ENCODE measurements at regions not wholly inside any gene's neighbourhood (a gene's known extent, or its start where the extent isn't known, plus 50 kb on each side); places are given as distances from the start of the nearest gene placed in this dataset.

DNA sequence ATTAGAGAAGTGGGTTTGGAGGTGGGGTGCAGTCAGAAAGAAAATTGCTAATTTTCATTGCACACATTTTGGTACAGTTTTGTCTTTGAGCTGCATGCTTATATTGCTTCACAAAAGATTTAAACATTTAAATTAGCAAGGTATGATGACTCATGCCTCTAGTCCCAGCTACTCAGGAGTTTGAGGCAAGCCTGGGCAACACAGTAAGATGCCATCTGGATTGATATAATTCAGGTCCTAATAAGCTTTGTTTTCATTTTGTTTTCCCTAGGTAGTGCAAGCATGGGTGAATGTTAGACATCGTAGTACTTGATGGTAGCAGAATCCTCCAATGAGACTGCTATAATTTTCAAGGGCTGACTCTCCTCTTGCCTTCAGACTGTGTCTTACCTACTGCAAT is 396.7 kb upstream of the RGPD4 start:
- no peak for TF ChIP-seq RBFOX2 (IDR thresholded peaks at IDR 0.05; ENCODE audit: low read depth, low read length)
- no peak for TF ChIP-seq CBX1 (IDR thresholded peaks at IDR 0.05; ENCODE audit: low read depth)
- TF ChIP-seq SP2 (IDR thresholded peaks at IDR 0.05; ENCODE audit: extremely low read depth, low read depth, low read length, poor library complexity, severe bottlenecking), result no peak
- TF ChIP-seq, protein P1, sequence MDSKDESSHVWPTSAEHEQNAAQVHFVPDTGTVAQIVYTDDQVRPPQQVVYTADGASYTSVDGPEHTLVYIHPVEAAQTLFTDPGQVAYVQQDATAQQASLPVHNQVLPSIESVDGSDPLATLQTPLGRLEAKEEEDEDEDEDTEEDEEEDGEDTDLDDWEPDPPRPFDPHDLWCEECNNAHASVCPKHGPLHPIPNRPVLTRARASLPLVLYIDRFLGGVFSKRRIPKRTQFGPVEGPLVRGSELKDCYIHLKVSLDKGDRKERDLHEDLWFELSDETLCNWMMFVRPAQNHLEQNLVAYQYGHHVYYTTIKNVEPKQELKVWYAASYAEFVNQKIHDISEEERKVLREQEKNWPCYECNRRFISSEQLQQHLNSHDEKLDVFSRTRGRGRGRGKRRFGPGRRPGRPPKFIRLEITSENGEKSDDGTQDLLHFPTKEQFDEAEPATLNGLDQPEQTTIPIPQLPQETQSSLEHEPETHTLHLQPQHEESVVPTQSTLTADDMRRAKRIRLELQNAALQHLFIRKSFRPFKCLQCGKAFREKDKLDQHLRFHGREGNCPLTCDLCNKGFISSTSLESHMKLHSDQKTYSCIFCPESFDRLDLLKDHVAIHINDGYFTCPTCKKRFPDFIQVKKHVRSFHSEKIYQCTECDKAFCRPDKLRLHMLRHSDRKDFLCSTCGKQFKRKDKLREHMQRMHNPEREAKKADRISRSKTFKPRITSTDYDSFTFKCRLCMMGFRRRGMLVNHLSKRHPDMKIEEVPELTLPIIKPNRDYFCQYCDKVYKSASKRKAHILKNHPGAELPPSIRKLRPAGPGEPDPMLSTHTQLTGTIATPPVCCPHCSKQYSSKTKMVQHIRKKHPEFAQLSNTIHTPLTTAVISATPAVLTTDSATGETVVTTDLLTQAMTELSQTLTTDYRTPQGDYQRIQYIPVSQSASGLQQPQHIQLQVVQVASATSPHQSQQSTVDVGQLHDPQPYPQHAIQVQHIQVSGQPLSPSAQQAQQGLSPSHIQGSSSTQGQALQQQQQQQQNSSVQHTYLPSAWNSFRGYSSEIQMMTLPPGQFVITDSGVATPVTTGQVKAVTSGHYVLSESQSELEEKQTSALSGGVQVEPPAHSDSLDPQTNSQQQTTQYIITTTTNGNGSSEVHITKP (IDR thresholded peaks at IDR 0.05; ENCODE audit: partially characterized antibody), result no peak
- no peak for TF ChIP-seq EP400 (IDR thresholded peaks at IDR 0.05)
- no peak for TF ChIP-seq YY1 (IDR thresholded peaks at IDR 0.05; ENCODE audit: borderline replicate concordance in 1 of 3, control insufficient read depth in 1 of 3, extremely low read depth in 1 of 3, insufficient read depth in 3 of 3, insufficient read length in 1 of 3, insufficient replicate concordance in 2 of 3, low read depth in 1 of 3, low read length in 2 of 3)
- TF ChIP-seq, protein P2, sequence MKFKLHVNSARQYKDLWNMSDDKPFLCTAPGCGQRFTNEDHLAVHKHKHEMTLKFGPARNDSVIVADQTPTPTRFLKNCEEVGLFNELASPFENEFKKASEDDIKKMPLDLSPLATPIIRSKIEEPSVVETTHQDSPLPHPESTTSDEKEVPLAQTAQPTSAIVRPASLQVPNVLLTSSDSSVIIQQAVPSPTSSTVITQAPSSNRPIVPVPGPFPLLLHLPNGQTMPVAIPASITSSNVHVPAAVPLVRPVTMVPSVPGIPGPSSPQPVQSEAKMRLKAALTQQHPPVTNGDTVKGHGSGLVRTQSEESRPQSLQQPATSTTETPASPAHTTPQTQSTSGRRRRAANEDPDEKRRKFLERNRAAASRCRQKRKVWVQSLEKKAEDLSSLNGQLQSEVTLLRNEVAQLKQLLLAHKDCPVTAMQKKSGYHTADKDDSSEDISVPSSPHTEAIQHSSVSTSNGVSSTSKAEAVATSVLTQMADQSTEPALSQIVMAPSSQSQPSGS (CRISPR knock-in tag; IDR thresholded peaks at IDR 0.05), result no peak
- TF ChIP-seq ZNF232 (CRISPR knock-in tag; IDR thresholded peaks at IDR 0.05), result no peak
- TF ChIP-seq KLF1 (tag; IDR thresholded peaks at IDR 0.05), result no peak
- TF ChIP-seq, protein P3, sequence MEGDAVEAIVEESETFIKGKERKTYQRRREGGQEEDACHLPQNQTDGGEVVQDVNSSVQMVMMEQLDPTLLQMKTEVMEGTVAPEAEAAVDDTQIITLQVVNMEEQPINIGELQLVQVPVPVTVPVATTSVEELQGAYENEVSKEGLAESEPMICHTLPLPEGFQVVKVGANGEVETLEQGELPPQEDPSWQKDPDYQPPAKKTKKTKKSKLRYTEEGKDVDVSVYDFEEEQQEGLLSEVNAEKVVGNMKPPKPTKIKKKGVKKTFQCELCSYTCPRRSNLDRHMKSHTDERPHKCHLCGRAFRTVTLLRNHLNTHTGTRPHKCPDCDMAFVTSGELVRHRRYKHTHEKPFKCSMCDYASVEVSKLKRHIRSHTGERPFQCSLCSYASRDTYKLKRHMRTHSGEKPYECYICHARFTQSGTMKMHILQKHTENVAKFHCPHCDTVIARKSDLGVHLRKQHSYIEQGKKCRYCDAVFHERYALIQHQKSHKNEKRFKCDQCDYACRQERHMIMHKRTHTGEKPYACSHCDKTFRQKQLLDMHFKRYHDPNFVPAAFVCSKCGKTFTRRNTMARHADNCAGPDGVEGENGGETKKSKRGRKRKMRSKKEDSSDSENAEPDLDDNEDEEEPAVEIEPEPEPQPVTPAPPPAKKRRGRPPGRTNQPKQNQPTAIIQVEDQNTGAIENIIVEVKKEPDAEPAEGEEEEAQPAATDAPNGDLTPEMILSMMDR (IDR thresholded peaks at IDR 0.05 in 2 of 3, conservative IDR thresholded peaks at IDR 0.05 in 1 of 3; ENCODE audit: insufficient read depth in 2 of 3, low read depth in 1 of 3, low read length in 3 of 3), result no peak
- TF ChIP-seq POLR2A (conservative IDR thresholded peaks at IDR 0.05), result no peak

All from K562 (cell line).